K562 (cell line): ENCODE measurements at regions not wholly inside any gene's neighbourhood (a gene's known extent, or its start where the extent isn't known, plus 50 kb on each side); places are given as distances from the start of the nearest gene placed in this dataset.
A peak's percentile ranks its signal among the peaks of the same experiment; 100 is the strongest.

ENCODE experiments used
- ATAC-seq: fragments of 200-7000 bp; cut with Tn5 transposase; 3 replicates; pipeline ENCODE4 v1.9.1; 2020; ENCODE audit warnings: moderate library complexity
- BruUV-seq: library from RNA; stranded (reverse); fragments of 400-500 nt; replicated peaks from 2 replicates; lab custom pipeline; 2021; lab: Mats Ljungman, UMichigan
- CTCF ChIA-PET: fragments of 300-600 bp; formaldehyde crosslinking; extraction: SDS; loops from one replicate; lab custom pipeline; 2021; ENCODE audit warnings: low intra/inter-chr PET ratio; lab: Yijun Ruan, JAX
- POLR2A ChIA-PET: fragments of 300-600, 350-650 bp; sonication (Branson Sonifier 250); formaldehyde crosslinking; extraction: SDS; loops from one replicate; lab custom pipeline; 2021; ENCODE audit warnings: antibody characterized with exemption, inconsistent platforms; lab: Yijun Ruan, JAX
- DNase-seq, 4 experiments: peaks; one replicate each; pipeline versions ENCODE4 v3.0.0 to v3.0.0-alpha.2; 2011 to 2018; ENCODE audit warnings: low spot score in 3 of 4, mixed read lengths in 3 of 4; ENCODE audit errors: extremely low read depth in 1 of 4
- FAIRE-seq: peaks from 2 replicates; lab custom pipeline; 2011; peaks lifted over from hg19 to GRCh38; lab: Jason Lieb, UNC
- H2AFZ ChIP-seq: 2 replicates; pipeline ENCODE4 v1.6.0; 2011; ENCODE audit warnings: low read depth, low read length, control low read depth, inconsistent platforms
- H3K27ac ChIP-seq: fragments of 200-600 bp; 3 replicates; pipeline ENCODE4 v1.8.0; 2011; ENCODE audit warnings: low read depth, mild to moderate bottlenecking, control low read depth, inconsistent platforms, low read length, moderate library complexity, mixed read lengths; ENCODE audit errors: extremely low read depth
- H3K27me3 ChIP-seq, 2 experiments: fragments of 300-600 bp in 1 of 2; 2 replicates in 1 of 2; 3 replicates in 1 of 2; pipeline versions ENCODE4 v1.6.0 to v1.8.0; 2011; ENCODE audit warnings: inconsistent platforms in 2 of 2, low read length in 2 of 2, mild to moderate bottlenecking in 1 of 2, mixed read lengths in 1 of 2, moderate library complexity in 1 of 2; ENCODE audit not compliant: control insufficient read depth in 2 of 2, insufficient read depth in 2 of 2
- H3K36me3 ChIP-seq: fragments of 300-600 bp; 3 replicates; pipeline ENCODE4 v1.8.0; 2011; ENCODE audit warnings: mild to moderate bottlenecking, low read length, inconsistent platforms; ENCODE audit not compliant: control insufficient read depth, insufficient read depth
- H3K4me1 ChIP-seq, 2 experiments: fragments of 200-600 bp in 1 of 2; replicated peaks in 1 of 2; 2 replicates in 1 of 2; 3 replicates in 1 of 2; pipeline versions ENCODE4 v1.5.1 to v1.8.0; 2011; ENCODE audit warnings: inconsistent platforms in 2 of 2, low read length in 2 of 2, mild to moderate bottlenecking in 1 of 2, mixed read lengths in 1 of 2, moderate library complexity in 1 of 2; ENCODE audit not compliant: control insufficient read depth in 2 of 2, insufficient read depth in 2 of 2
- H3K4me2 ChIP-seq: 2 replicates; pipeline ENCODE4 v1.6.1; 2011; ENCODE audit warnings: low read length, control low read depth, inconsistent platforms, mixed read lengths; ENCODE audit not compliant: insufficient read depth
- H3K4me3 ChIP-seq: fragments of 200-600 bp; sonication (generic), shearing (Covaris generic); 2 replicates; pipeline ENCODE4 v1.5.1; 2016; ENCODE audit warnings: control low read depth, inconsistent platforms
- H3K79me2 ChIP-seq: fragments of 200-600 bp; 3 replicates; pipeline ENCODE4 v1.8.0; 2011; ENCODE audit warnings: low read length, inconsistent platforms; ENCODE audit not compliant: control insufficient read depth, insufficient read depth
- H3K9ac ChIP-seq, 2 experiments: 2 replicates each; pipeline versions ENCODE4 v1.6.0 to v1.6.1; 2011; ENCODE audit warnings: low read depth in 2 of 2, low read length in 2 of 2, control low read depth in 1 of 2, inconsistent platforms in 1 of 2, mild to moderate bottlenecking in 1 of 2, mixed read lengths in 1 of 2; ENCODE audit not compliant: insufficient read depth in 1 of 2
- H3K9me1 ChIP-seq: one replicate; pipeline ENCODE4 v1.6.0; 2011; ENCODE audit warnings: inconsistent platforms, mild to moderate bottlenecking, low read length, moderate library complexity; ENCODE audit not compliant: control insufficient read depth, insufficient read depth
- H3K9me3 ChIP-seq: replicated peaks from 2 replicates; pipeline ENCODE4 v1.5.1; 2011; ENCODE audit warnings: low read depth, low read length, inconsistent platforms; ENCODE audit not compliant: control insufficient read depth, insufficient read depth
- H4K20me1 ChIP-seq: replicated peaks from 2 replicates; pipeline ENCODE4 v1.6.1; 2011; ENCODE audit warnings: low read length, inconsistent platforms, mixed read lengths; ENCODE audit not compliant: control insufficient read depth, insufficient read depth
- CBX3 ChIP-seq, 2 experiments: IDR thresholded peaks; 1 replicate in 1 of 2; 2 replicates in 1 of 2; pipeline ENCODE4 v1.6.1; 2012; ENCODE audit warnings: inconsistent platforms in 2 of 2, low read length in 2 of 2, borderline replicate concordance in 1 of 2, control low read depth in 1 of 2
- CEBPB ChIP-seq: fragments of 450-650 bp; IDR thresholded peaks from 2 replicates; pipeline ENCODE4 v1.6.1; 2016; ENCODE audit warnings: missing genetic modification characterization, missing compliant biosample characterization
- CEBPG ChIP-seq, 3 experiments: fragments of 200-800 bp in 1 of 3; sonication (Bioruptor generic) in 1 of 3; sonication (generic) in 1 of 3; formaldehyde crosslinking in 1 of 3; IDR thresholded peaks in 2 of 3; conservative IDR thresholded peaks in 1 of 3; 2 replicates each; pipeline versions ENCODE4 v1.6.1 to v1.8.0; 2016 to 2022; ENCODE audit warnings: missing compliant biosample characterization in 2 of 3, missing genetic modification characterization in 2 of 3, mild to moderate bottlenecking in 1 of 3, missing genetic modification reagents in 1 of 3
- CXXC5 ChIP-seq: fragments of 250-450 bp; sonication (Bioruptor Pico); IDR thresholded peaks from 2 replicates; pipeline ENCODE4 v1.8.0; 2022; ENCODE audit warnings: inconsistent platforms, mild to moderate bottlenecking, moderate library complexity
- DMBX1 ChIP-seq: fragments of 250-450 bp; sonication (Bioruptor Pico); IDR thresholded peaks from 2 replicates; pipeline ENCODE4 v1.8.0; 2022; ENCODE audit warnings: inconsistent platforms, mild to moderate bottlenecking, moderate library complexity, borderline replicate concordance
- E2F4 ChIP-seq: sonication (generic); formaldehyde crosslinking; IDR thresholded peaks from 2 replicates; pipeline ENCODE4 v1.8.0; 2022; ENCODE audit warnings: mild to moderate bottlenecking, low read depth, missing genetic modification reagents
- HDGF ChIP-seq: fragments of 450-650 bp; IDR thresholded peaks from 2 replicates; pipeline ENCODE4 v1.6.1; 2016
- IFI16 ChIP-seq: fragments of 250-450 bp; sonication (Bioruptor Pico); IDR thresholded peaks from 2 replicates; pipeline ENCODE4 v2.1.2; 2022; ENCODE audit warnings: mild to moderate bottlenecking, inconsistent platforms
- MECOM ChIP-seq: fragments of 250-450 bp; sonication (Bioruptor Pico); IDR thresholded peaks from 2 replicates; pipeline ENCODE4 v1.8.0; 2022; ENCODE audit warnings: inconsistent platforms
- NONO ChIP-seq, 2 experiments: fragments of 200-400 bp in 1 of 2; fragments of 450-650 bp in 1 of 2; formaldehyde crosslinking in 1 of 2; IDR thresholded peaks; 2 replicates each; pipeline ENCODE4 v1.6.1; 2017; ENCODE audit warnings: low read depth in 2 of 2, mild to moderate bottlenecking in 2 of 2, moderate library complexity in 2 of 2, low read length in 1 of 2
- RBM14 ChIP-seq: fragments of 200-400 bp; formaldehyde crosslinking; IDR thresholded peaks from 2 replicates; pipeline ENCODE4 v1.6.1; 2018; ENCODE audit warnings: low read depth, mild to moderate bottlenecking, low read length, moderate library complexity, borderline replicate concordance; ENCODE audit not compliant: insufficient read depth
- RFX7 ChIP-seq: fragments of 250-450 bp; sonication (Bioruptor Pico); IDR thresholded peaks from 2 replicates; pipeline ENCODE4 v1.5.1; 2021; ENCODE audit warnings: mild to moderate bottlenecking
- SAFB2 ChIP-seq: fragments of 200-400 bp; formaldehyde crosslinking; IDR thresholded peaks from 2 replicates; pipeline ENCODE4 v1.6.1; 2018; ENCODE audit warnings: borderline replicate concordance, low read length, low read depth, moderate library complexity; ENCODE audit not compliant: severe bottlenecking
- TAF15 ChIP-seq: fragments of 200-400 bp; formaldehyde crosslinking; IDR thresholded peaks from 2 replicates; pipeline ENCODE4 v1.6.1; 2017; ENCODE audit warnings: mild to moderate bottlenecking, low read depth, low read length, moderate library complexity
- ZBTB7A ChIP-seq: IDR thresholded peaks from 2 replicates; pipeline ENCODE4 v1.6.1; 2011; ENCODE audit warnings: low read depth, mild to moderate bottlenecking, low read length, moderate library complexity, borderline replicate concordance; ENCODE audit not compliant: control insufficient read depth
- ZNF589 ChIP-seq: fragments of 200-800 bp; sonication (Bioruptor generic); IDR thresholded peaks from 2 replicates; pipeline ENCODE4 v1.6.1; 2016; ENCODE audit warnings: low read depth, missing genetic modification characterization, missing compliant biosample characterization
- ZNF766 ChIP-seq: fragments of 200-800 bp; sonication (Bioruptor generic); conservative IDR thresholded peaks from 2 replicates; pipeline ENCODE4 v1.6.1; 2016; ENCODE audit warnings: missing genetic modification characterization, missing compliant biosample characterization
- WGBS: fragments of 100-300 bp; shearing (Covaris generic); methylation state at CpG from one replicate; pipeline ENCODE4 v1.1.6; 2016; ENCODE audit warnings: low coverage, mixed read lengths; ENCODE audit not compliant: insufficient coverage; ENCODE audit errors: missing lambda C conversion rate; 5-methylcytosine and 5-hydroxymethylcytosine counted together
- in situ Hi-C: fragments of 300-500 bp; cut with MboI; formaldehyde crosslinking; loops from 4 replicates; pipeline ENCODE4 v1.15.0; 2018; ENCODE audit warnings: inconsistent platforms, mixed read lengths
- intact Hi-C: fragments of 100-400 bp; cut with micrococcal nuclease; formaldehyde crosslinking; loops from 2 replicates; pipeline ENCODE4 v1.14.2; 2022

GRCh38 chr10:44199267-44199666 lies 185.6 kb downstream of the CXCL12 start:
- H3K4me3 ChIP-seq: no peak overlapping the region
- H4K20me1 ChIP-seq: no peaks in the 10 kb centered on the region
- H3K9me3 ChIP-seq: no peaks in the 10 kb centered on the region
- no peak overlapping the region for H2AFZ ChIP-seq
- no peak overlapping the region for H3K4me2 ChIP-seq
- no TSS peak for BruUV-seq
- DNase-seq: no peak
- in situ Hi-C loops (no loop called here), intact Hi-C loops (no loop called here)
- WGBS: 0% methylated on average over 3 of the region's 3 CpGs
- no peak overlapping the region for H3K27ac ChIP-seq
- no peaks in the 10 kb centered on the region for H3K36me3 ChIP-seq
- ATAC-seq: no peak
- FAIRE-seq: no peak
- TF ChIP-seq RBM14: no peak
- TF ChIP-seq CXXC5 (CRISPR knock-in tag): no peak
- peak; percentile 62 for TF ChIP-seq CEBPB (tag)
- no peak for TF ChIP-seq CEBPG (CRISPR knock-in tag; IDR thresholded peaks at IDR 0.05)
- peak in 1 of 2 experiments; percentile 43; a peak in 1 of 4 replicates for TF ChIP-seq CEBPG (tag; conservative IDR thresholded peaks at IDR 0.05 in 1 of 2, IDR thresholded peaks at IDR 0.05 in 1 of 2)
- no peak for TF ChIP-seq ZNF589 (CRISPR knock-in tag)
- H3K27me3 ChIP-seq: peaks cover 0 to 28% of the 10 kb centered on the region in 2 experiments; a peak in 2 of 5 replicates
- H3K4me1 ChIP-seq: no peaks in the 10 kb centered on the region
- H3K79me2 ChIP-seq: no peaks in the 10 kb centered on the region
- H3K9ac ChIP-seq: no peak overlapping the region
- no peaks in the 10 kb centered on the region for H3K9me1 ChIP-seq
- POLR2A ChIA-PET: no interaction called here
- CTCF ChIA-PET: no interaction called here

DNA sequence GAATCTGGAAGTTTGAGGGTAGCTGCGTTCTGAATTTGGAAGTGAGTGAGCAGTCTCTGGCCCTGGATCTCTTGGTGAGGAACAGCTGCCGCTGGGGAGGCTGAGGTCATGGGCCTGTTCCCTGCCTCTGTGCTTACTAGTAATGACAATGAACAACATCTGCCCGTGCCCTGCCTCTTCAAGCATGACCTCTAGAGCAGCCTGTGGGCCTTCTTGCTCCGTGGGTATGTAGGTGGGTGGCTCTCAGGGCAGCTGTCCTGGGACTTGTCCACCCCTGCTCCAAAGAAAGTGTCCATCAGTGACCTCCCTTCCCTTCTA lies 186.2 kb downstream of the CXCL12 start:
- H3K4me1 ChIP-seq: no peaks in the 10 kb centered on the region
- POLR2A ChIA-PET: no interaction called here
- no peak overlapping the region for H3K27ac ChIP-seq
- CTCF ChIA-PET: no interaction called here
- no peaks in the 10 kb centered on the region for H3K9me1 ChIP-seq
- DNase-seq (no peak), ATAC-seq (no peak), FAIRE-seq (no peak)
- H4K20me1 ChIP-seq: no peaks in the 10 kb centered on the region
- no peaks in the 10 kb centered on the region for H3K9me3 ChIP-seq
- no TSS peak for BruUV-seq
- H3K4me3 ChIP-seq: no peak overlapping the region
- H3K79me2 ChIP-seq: no peaks in the 10 kb centered on the region
- in situ Hi-C loops (no loop called here), intact Hi-C loops (no loop called here)
- H3K36me3 ChIP-seq: no peaks in the 10 kb centered on the region
- 1% methylated on average over 4 of the region's 4 CpGs for WGBS
- no peak overlapping the region for H3K4me2 ChIP-seq
- peaks cover 0 to 28% of the 10 kb centered on the region in 2 experiments; a peak in 2 of 5 replicates for H3K27me3 ChIP-seq
- H2AFZ ChIP-seq: no peak overlapping the region
- H3K9ac ChIP-seq: no peak overlapping the region
- TF ChIP-seq MECOM (CRISPR knock-in tag): no peak
- TF ChIP-seq RFX7 (CRISPR knock-in tag): no peak
- TF ChIP-seq CBX3 (IDR thresholded peaks at IDR 0.05; ENCODE audit: borderline replicate concordance in 1 of 2, low read length in 2 of 2): no peak
- no peak for TF ChIP-seq IFI16 (CRISPR knock-in tag)
- TF ChIP-seq ZNF766 (CRISPR knock-in tag): no peak
- no peak for TF ChIP-seq E2F4 (CRISPR knock-in tag)
- TF ChIP-seq HDGF: no peak
- no peak for TF ChIP-seq ZBTB7A
- TF ChIP-seq SAFB2: no peak
- TF ChIP-seq NONO (IDR thresholded peaks at IDR 0.05; ENCODE audit: low read depth in 2 of 2, low read length in 1 of 2): no peak
- no peak for TF ChIP-seq DMBX1 (CRISPR knock-in tag)
- TF ChIP-seq TAF15: no peak
